ENCODE measurements at regions not wholly inside any gene's neighbourhood (a gene's known extent, or its start where the extent isn't known, plus 50 kb on each side); places are given as distances from the start of the nearest gene placed in this dataset.

GRCh38 chr2:116580209-116580608 is 1234.3 kb upstream of the DDX18 start:
- no peak overlapping the region for H3K27ac ChIP-seq
- TF ChIP-seq CTCF (IDR thresholded peaks at IDR 0.05), result no peak
- DNase-seq, result no peak
- H3K36me3 ChIP-seq, result no peaks in the 10 kb centered on the region
- no peaks in the 10 kb centered on the region for H3K9me3 ChIP-seq
- ATAC-seq, result no peak
- H3K4me3 ChIP-seq, result no peak overlapping the region
- intact Hi-C loops (cut with DNase I), result no loop called here
- FAIRE-seq, result no peak
- H3K4me1 ChIP-seq, result no peaks in the 10 kb centered on the region
- 43 to 54% methylated on average over 3 of the region's 3 CpGs for WGBS, 2 donors
- no peaks in the 10 kb centered on the region for H3K27me3 ChIP-seq

GRCh38 chr2:116582850-116583249 is 1231.6 kb upstream of the DDX18 start:
- ATAC-seq (no peak), DNase-seq (no peak), FAIRE-seq (no peak)
- Histone ChIP-seq H3K4me1 (no peaks in the 10 kb centered on the region), H3K27ac (no peak overlapping the region), H3K36me3 (no peaks in the 10 kb centered on the region), H3K4me3 (no peak overlapping the region), H3K27me3 (no peaks in the 10 kb centered on the region), H3K9me3 (no peaks in the 10 kb centered on the region)
- TF ChIP-seq CTCF (IDR thresholded peaks at IDR 0.05), result no peak
- intact Hi-C loops (cut with DNase I), result no loop called here
- 47 to 58% methylated on average over 2 of the region's 2 CpGs for WGBS, 2 donors

GRCh38 chr2:116585669-116586327 is 1228.7 kb upstream of the DDX18 start:
- DNase-seq, result no peak
- H3K27ac ChIP-seq, result no peak overlapping the region
- H3K4me3 ChIP-seq, result no peak overlapping the region
- H3K4me1 ChIP-seq, result no peaks in the 10 kb centered on the region
- no peak for ATAC-seq
- no peaks in the 10 kb centered on the region for H3K27me3 ChIP-seq
- TF ChIP-seq CTCF (IDR thresholded peaks at IDR 0.05), result no peak
- no peaks in the 10 kb centered on the region for H3K9me3 ChIP-seq
- no peak for FAIRE-seq
- intact Hi-C loops (cut with DNase I), result no loop called here
- no peaks in the 10 kb centered on the region for H3K36me3 ChIP-seq
- 14 to 29% methylated on average over 2 of the region's 2 CpGs for WGBS, 2 donors

- no peak for FAIRE-seq
- WGBS, 2 donors, result 64 to 80% methylated on average over 1 of the region's 1 CpG
Measured at GRCh38 chr2:116586328-116586689, 1228.2 kb upstream of the DDX18 start.

More at GRCh38 chr2:116586328-116586689, 1228.2 kb upstream of the DDX18 start:
- Histone ChIP-seq H3K27me3 (no peaks in the 10 kb centered on the region), H3K27ac (no peak overlapping the region), H3K4me1 (no peaks in the 10 kb centered on the region), H3K36me3 (no peaks in the 10 kb centered on the region), H3K4me3 (no peak overlapping the region), H3K9me3 (no peaks in the 10 kb centered on the region)
- intact Hi-C loops (cut with DNase I), result no loop called here
- no peak for ATAC-seq
- no peak for DNase-seq
- no peak for TF ChIP-seq CTCF (IDR thresholded peaks at IDR 0.05)

Measured in pancreas (tissue), 10 donors.